Kidney capillary endothelial cell (primary cell): ENCODE measurements at regions not wholly inside any gene's neighbourhood (a gene's known extent, or its start where the extent isn't known, plus 50 kb on each side); places are given as distances from the start of the nearest gene placed in this dataset.
"Not testable (repeated sequence)": the region's sequence is repeated elsewhere in the genome, so short reads cannot be mapped to it uniquely, and the experiment has no call there.

Experiments
- DNase-seq: peaks from one replicate; pipeline ENCODE4 v3.0.0-alpha.2; 2018; ENCODE audit warnings: low spot score

GRCh38 chr16:59527206-59527997, 793.3 kb upstream of the GOT2 start:
- no peak for DNase-seq

- DNase-seq: no peak
Observed at GRCh38 chr16:59522826-59523225, 788.7 kb upstream of the GOT2 start.

- not testable (repeated sequence) for DNase-seq
Observed at GRCh38 chr16:59518721-59519120, 784.6 kb upstream of the GOT2 start.

GRCh38 chr16:59514651-59515050, 780.5 kb upstream of the GOT2 start:
- DNase-seq: no peak

- DNase-seq: no peak
Observed at GRCh38 chr16:59510008-59510424, 775.9 kb upstream of the GOT2 start.

- DNase-seq: no peak
Observed at GRCh38 chr16:59500601-59501000, 766.5 kb upstream of the GOT2 start.

GRCh38 chr16:59487067-59487466, 753.0 kb upstream of the GOT2 start:
- DNase-seq: no peak

GRCh38 chr16:59484833-59485516, 750.9 kb upstream of the GOT2 start:
- no peak for DNase-seq

- no peak for DNase-seq
Observed at GRCh38 chr16:59478838-59479237, 744.7 kb upstream of the GOT2 start.

GRCh38 chr16:59470556-59470955, 736.4 kb upstream of the GOT2 start:
- no peak for DNase-seq

- no peak for DNase-seq
Observed at GRCh38 chr16:59469266-59469665, 735.1 kb upstream of the GOT2 start.

GRCh38 chr16:59463776-59464175, 729.7 kb upstream of the GOT2 start:
- DNase-seq: peak; percentile 23

GRCh38 chr16:59459806-59460205, 725.7 kb upstream of the GOT2 start:
- peak; percentile 55 for DNase-seq

GRCh38 chr16:59455497-59455896, 721.4 kb upstream of the GOT2 start:
- no peak for DNase-seq

GRCh38 chr16:59450513-59450912, 716.4 kb upstream of the GOT2 start:
- DNase-seq: not testable (repeated sequence)

- no peak for DNase-seq
Observed at GRCh38 chr16:59440502-59440901, 706.4 kb upstream of the GOT2 start.

- DNase-seq: no peak
Observed at GRCh38 chr16:59432896-59433295, 698.8 kb upstream of the GOT2 start.

- no peak for DNase-seq
Observed at GRCh38 chr16:59432276-59432675, 698.2 kb upstream of the GOT2 start.

GRCh38 chr16:59424714-59425273, 690.7 kb upstream of the GOT2 start:
- DNase-seq: no peak

GRCh38 chr16:59411961-59412841, 678.1 kb upstream of the GOT2 start:
- no peak for DNase-seq

GRCh38 chr16:59410451-59410850, 676.3 kb upstream of the GOT2 start:
- DNase-seq: no peak

GRCh38 chr16:59405802-59406201, 671.7 kb upstream of the GOT2 start:
- no peak for DNase-seq
